SK-N-SH (cell line): ENCODE measurements at regions not wholly inside any gene's neighbourhood (a gene's known extent, or its start where the extent isn't known, plus 50 kb on each side); places are given as distances from the start of the nearest gene placed in this dataset.

Experiments
- CTCF ChIP-seq: fragments of 200-600 bp; sonication (generic); IDR thresholded peaks from 2 replicates; pipeline ENCODE4 v1.6.1; 2017; ENCODE audit warnings: antibody characterized with exemption, mild to moderate bottlenecking, moderate library complexity
- EP300 ChIP-seq, 2 experiments: IDR thresholded peaks; 2 replicates each; pipeline versions ENCODE4 v1.4.0 to v1.6.1; 2012; ENCODE audit warnings: borderline replicate concordance in 1 of 2, low read depth in 1 of 2, low read length in 1 of 2
- EZH2phosphoT487 ChIP-seq: fragments of 200-600 bp; sonication (generic); IDR thresholded peaks from 2 replicates; pipeline ENCODE4 v1.6.1; 2017; ENCODE audit warnings: low read depth, mixed run types, mild to moderate bottlenecking, antibody characterized with exemption, moderate library complexity, borderline replicate concordance
- FOXM1 ChIP-seq: IDR thresholded peaks from 2 replicates; pipeline ENCODE4 v1.4.0; 2012; ENCODE audit warnings: low read depth, mild to moderate bottlenecking
- GABPA ChIP-seq: IDR thresholded peaks from 2 replicates; pipeline ENCODE4 v1.4.0; 2012; ENCODE audit warnings: low read depth, mild to moderate bottlenecking
- JUND ChIP-seq: IDR thresholded peaks from 2 replicates; pipeline ENCODE4 v1.4.0; 2012
- RAD21 ChIP-seq: IDR thresholded peaks from 2 replicates; pipeline ENCODE4 v1.6.1; 2012; ENCODE audit warnings: mild to moderate bottlenecking, low read length
- RFX5 ChIP-seq: IDR thresholded peaks from 2 replicates; pipeline ENCODE4 v1.6.1; 2012; ENCODE audit warnings: mild to moderate bottlenecking, improper control_type of control experiment, low read length
- YY1 ChIP-seq: IDR thresholded peaks from 2 replicates; pipeline ENCODE4 v1.4.0; 2012; ENCODE audit warnings: low read depth, mild to moderate bottlenecking

DNA sequence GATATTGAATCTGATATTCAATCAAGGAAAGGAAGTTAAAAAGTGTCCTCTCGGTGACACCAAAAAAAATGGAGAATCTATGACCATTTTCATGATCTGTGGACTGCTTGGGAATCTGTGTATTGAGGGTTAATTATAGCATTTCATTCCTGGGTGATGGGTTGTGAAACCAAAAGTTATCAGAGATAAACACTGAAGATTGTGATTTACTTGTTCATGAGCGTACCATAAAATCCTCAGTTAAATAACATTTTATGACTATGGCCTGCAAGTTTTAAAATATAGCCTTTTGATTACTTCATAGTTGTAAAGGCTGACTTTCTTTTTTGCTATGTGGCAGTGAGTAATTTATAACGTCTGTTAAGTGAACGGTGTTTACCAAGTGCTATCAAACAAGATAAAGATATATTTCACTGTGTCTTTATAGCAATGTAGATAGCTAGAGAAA, 267.9 kb upstream of the SEMA6A start:
- TF ChIP-seq FOXM1, result no peak
- TF ChIP-seq CTCF, result no peak
- no peak for TF ChIP-seq EZH2phosphoT487
- no peak for TF ChIP-seq GABPA
- no peak for TF ChIP-seq EP300 (IDR thresholded peaks at IDR 0.05; ENCODE audit: borderline replicate concordance in 1 of 2, low read depth in 1 of 2, low read length in 1 of 2)
- no peak for TF ChIP-seq JUND
- TF ChIP-seq RAD21, result no peak
- TF ChIP-seq RFX5, result no peak
- no peak for TF ChIP-seq YY1
